ENCODE measurements at regions not wholly inside any gene's neighbourhood (a gene's known extent, or its start where the extent isn't known, plus 50 kb on each side); places are given as distances from the start of the nearest gene placed in this dataset.

GRCh38 chr12:24639641-24640040, 309.3 kb downstream of the BCAT1 start (continued):
- no peak for TF ChIP-seq ZFP36 (IDR thresholded peaks at IDR 0.05; ENCODE audit: borderline replicate concordance, partially characterized antibody)
- TF ChIP-seq FOXS1 (CRISPR knock-in tag; IDR thresholded peaks at IDR 0.05): no peak
- TF ChIP-seq HOXA7 (CRISPR knock-in tag; IDR thresholded peaks at IDR 0.05): no peak

GRCh38 chr12:24632466-24632865, 316.4 kb downstream of the BCAT1 start:
- Histone ChIP-seq H3K4me2 (no peak overlapping the region), H3K9me3 (no peaks in the 10 kb centered on the region), H3K4me3 (no peak overlapping the region), H3K27ac (no peak overlapping the region), H3K4me1 (no peaks in the 10 kb centered on the region)
- FAIRE-seq (no peak), ATAC-seq (no peak), DNase-seq (ENCODE audit: low read depth in 1 of 2, low spot score in 1 of 2) (no peak)
- ChIA-PET POLR2A (no interaction called here), CTCF (no interaction called here)
- TF ChIP-seq RFX5 (IDR thresholded peaks at IDR 0.05) (no peak), PHF8 (IDR thresholded peaks at IDR 0.05; ENCODE audit: borderline replicate concordance, low read depth) (no peak), HES2 (IDR thresholded peaks at IDR 0.05) (no peak), GATA3 (IDR thresholded peaks at IDR 0.05; ENCODE audit: borderline replicate concordance) (no peak), USF2 (IDR thresholded peaks at IDR 0.05) (no peak), KDM1A (IDR thresholded peaks at IDR 0.05; ENCODE audit: low read depth) (no peak), BHLHE40 (IDR thresholded peaks at IDR 0.05; ENCODE audit: low read depth, low read length) (no peak)
- 19% methylated on average over 1 of the region's 1 CpG for WGBS (ENCODE audit: missing lambda C conversion rate)

GRCh38 chr12:24631676-24632426, 317.1 kb downstream of the BCAT1 start:
- TF ChIP-seq ZC3H11A (IDR thresholded peaks at IDR 0.05): no peak
- TF ChIP-seq FOXS1 (CRISPR knock-in tag; IDR thresholded peaks at IDR 0.05): no peak
- no peak for TF ChIP-seq CHD2 (IDR thresholded peaks at IDR 0.05; ENCODE audit: low read length, partially characterized antibody)
- TF ChIP-seq CHD4 (IDR thresholded peaks at IDR 0.05; ENCODE audit: borderline replicate concordance): no peak
- TF ChIP-seq CTCF (IDR thresholded peaks at IDR 0.05): no peak
- TF ChIP-seq TP53 (CRISPR knock-in tag; IDR thresholded peaks at IDR 0.05): no peak
- no peak for TF ChIP-seq ATOH8 (CRISPR knock-in tag; IDR thresholded peaks at IDR 0.05; ENCODE audit: low read depth)
- TF ChIP-seq NPAS2 (CRISPR knock-in tag; IDR thresholded peaks at IDR 0.05; ENCODE audit: borderline replicate concordance): no peak
- no peak for TF ChIP-seq ZSCAN20 (CRISPR knock-in tag; IDR thresholded peaks at IDR 0.05)
- ATAC-seq: no peak
- no peak overlapping the region for H3K27ac ChIP-seq
- FAIRE-seq: no peak
- no peak for DNase-seq (ENCODE audit: low read depth in 1 of 2, low spot score in 1 of 2)
- H3K4me1 ChIP-seq: no peaks in the 10 kb centered on the region
- no peak overlapping the region for H3K4me2 ChIP-seq
- H3K4me3 ChIP-seq: no peak overlapping the region
- WGBS (ENCODE audit: missing lambda C conversion rate): 17% methylated on average over 3 of the region's 3 CpGs
- ChIA-PET CTCF (no interaction called here), POLR2A (no interaction called here)
- no peaks in the 10 kb centered on the region for H3K9me3 ChIP-seq

- TF ChIP-seq POLR2A (IDR thresholded peaks at IDR 0.05; ENCODE audit: low read length) (no peak), FOSB (CRISPR knock-in tag; IDR thresholded peaks at IDR 0.05) (no peak), PHF8 (IDR thresholded peaks at IDR 0.05; ENCODE audit: borderline replicate concordance, low read depth) (no peak), BHLHE40 (IDR thresholded peaks at IDR 0.05; ENCODE audit: low read depth, low read length) (no peak), ATOH8 (CRISPR knock-in tag; IDR thresholded peaks at IDR 0.05; ENCODE audit: low read depth) (no peak), RFX5 (IDR thresholded peaks at IDR 0.05) (no peak)
- Histone ChIP-seq H3K9me3 (no peaks in the 10 kb centered on the region), H3K4me3 (no peak overlapping the region), H3K27ac (no peak overlapping the region), H3K4me2 (no peak overlapping the region), H3K4me1 (no peaks in the 10 kb centered on the region)
- 45% methylated on average over 2 of the region's 2 CpGs for WGBS (ENCODE audit: missing lambda C conversion rate)
- FAIRE-seq: no peak
- no peak for DNase-seq (ENCODE audit: low read depth in 1 of 2, low spot score in 1 of 2)
- POLR2A ChIA-PET: no interaction called here
- no peak for ATAC-seq
- CTCF ChIA-PET: no interaction called here
These were observed 318.0 kb downstream of the BCAT1 start for GRCh38 chr12:24630856-24631255.
